Effector memory CD4-positive, alpha-beta T cell (primary cell): ENCODE measurements at regions not wholly inside any gene's neighbourhood (a gene's known extent, or its start where the extent isn't known, plus 50 kb on each side); places are given as distances from the start of the nearest gene placed in this dataset.

ENCODE experiments used
- DNase-seq, 3 donors: peaks; one replicate each; pipeline ENCODE4 v3.0.0-alpha.2; 2020
- H3K27ac ChIP-seq: 2 replicates; pipeline ENCODE4 v1.7.0; 2013; ENCODE audit warnings: mild to moderate bottlenecking, low read length, moderate library complexity; ENCODE audit not compliant: insufficient read depth, poor library complexity, severe bottlenecking
- H3K27me3 ChIP-seq: replicated peaks from 2 replicates; pipeline ENCODE4 v1.7.0; 2013; ENCODE audit warnings: mild to moderate bottlenecking, low read length; ENCODE audit not compliant: insufficient read depth, control insufficient read depth, poor library complexity, severe bottlenecking
- H3K36me3 ChIP-seq: 2 replicates; pipeline ENCODE4 v1.7.0; 2013; ENCODE audit warnings: mild to moderate bottlenecking, low read length, moderate library complexity; ENCODE audit not compliant: control insufficient read depth, insufficient read depth
- H3K4me1 ChIP-seq: 2 replicates; pipeline ENCODE4 v1.7.0; 2013; ENCODE audit warnings: low read length, mild to moderate bottlenecking; ENCODE audit not compliant: control insufficient read depth, insufficient read depth, poor library complexity, severe bottlenecking
- H3K4me3 ChIP-seq: 2 replicates; pipeline ENCODE4 v1.7.0; 2013; ENCODE audit warnings: low read length, low read depth, mild to moderate bottlenecking; ENCODE audit not compliant: insufficient read depth, poor library complexity, severe bottlenecking
- H3K9me3 ChIP-seq: 2 replicates; pipeline ENCODE4 v1.7.0; 2013; ENCODE audit warnings: mild to moderate bottlenecking, low read length, moderate library complexity; ENCODE audit not compliant: control insufficient read depth

GRCh38 chr15:62799037-62799436, 243.5 kb upstream of the TPM1 start:
- Histone ChIP-seq H3K27ac (no peak overlapping the region), H3K27me3 (no peaks in the 10 kb centered on the region), H3K9me3 (no peaks in the 10 kb centered on the region), H3K36me3 (no peaks in the 10 kb centered on the region), H3K4me1 (no peaks in the 10 kb centered on the region), H3K4me3 (no peak overlapping the region)
- DNase-seq: no peak

GRCh38 chr15:62799919-62800318, 242.6 kb upstream of the TPM1 start:
- Histone ChIP-seq H3K9me3 (no peaks in the 10 kb centered on the region), H3K4me1 (no peaks in the 10 kb centered on the region), H3K36me3 (no peaks in the 10 kb centered on the region), H3K27me3 (no peaks in the 10 kb centered on the region), H3K27ac (no peak overlapping the region), H3K4me3 (no peak overlapping the region)
- no peak for DNase-seq

DNA sequence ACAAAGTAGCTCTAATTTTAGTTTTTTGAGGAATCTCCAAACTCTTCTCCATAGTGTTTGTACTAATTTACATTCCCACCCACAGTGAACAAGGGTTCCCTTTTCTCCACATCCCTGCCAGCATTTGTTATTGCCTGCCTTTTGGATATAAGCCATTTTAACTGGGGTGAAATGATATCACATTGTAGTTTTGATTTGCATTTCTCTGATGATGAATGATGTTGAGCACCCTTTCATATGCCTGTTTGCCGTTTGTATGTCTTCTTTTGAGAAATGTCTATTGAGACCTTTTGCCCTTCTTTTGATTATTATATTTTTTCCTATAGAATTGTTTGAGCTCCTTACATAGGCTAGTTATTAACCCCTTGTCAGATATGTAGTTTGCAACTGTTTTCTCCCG, 239.9 kb upstream of the TPM1 start:
- Histone ChIP-seq H3K27me3 (no peaks in the 10 kb centered on the region), H3K36me3 (no peaks in the 10 kb centered on the region), H3K4me3 (no peak overlapping the region), H3K9me3 (no peaks in the 10 kb centered on the region), H3K27ac (no peak overlapping the region), H3K4me1 (no peaks in the 10 kb centered on the region)
- no peak for DNase-seq

DNA sequence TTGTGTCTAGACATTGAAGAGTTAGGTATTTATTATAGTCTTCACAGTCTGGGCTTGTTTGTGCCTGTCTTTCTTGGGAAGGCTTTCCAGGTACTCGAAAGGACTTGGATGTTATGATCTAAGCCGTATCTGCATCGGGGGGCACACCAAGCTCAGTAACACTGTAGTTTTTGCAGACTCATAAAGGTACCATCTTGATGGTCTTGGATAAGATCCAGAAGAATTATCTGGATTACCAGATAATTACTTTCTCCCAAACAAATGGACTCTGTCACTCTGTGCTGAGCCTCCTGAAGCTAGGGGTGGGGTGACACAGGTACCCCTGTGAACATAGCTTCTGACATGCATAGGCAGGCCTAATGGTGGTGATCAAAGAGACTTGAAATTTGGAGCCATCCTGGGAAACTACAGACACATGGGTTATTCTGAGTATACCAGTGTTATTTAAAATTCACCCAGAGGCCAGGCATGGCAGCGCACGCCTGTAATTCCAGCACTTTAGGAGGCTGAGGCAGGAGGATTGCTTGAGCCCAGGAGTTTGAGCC, 238.6 kb upstream of the TPM1 start:
- H3K4me1 ChIP-seq: no peaks in the 10 kb centered on the region
- H3K4me3 ChIP-seq: no peak overlapping the region
- no peaks in the 10 kb centered on the region for H3K36me3 ChIP-seq
- H3K27ac ChIP-seq: no peak overlapping the region
- DNase-seq: no peak
- H3K9me3 ChIP-seq: no peaks in the 10 kb centered on the region
- H3K27me3 ChIP-seq: no peaks in the 10 kb centered on the region

DNA sequence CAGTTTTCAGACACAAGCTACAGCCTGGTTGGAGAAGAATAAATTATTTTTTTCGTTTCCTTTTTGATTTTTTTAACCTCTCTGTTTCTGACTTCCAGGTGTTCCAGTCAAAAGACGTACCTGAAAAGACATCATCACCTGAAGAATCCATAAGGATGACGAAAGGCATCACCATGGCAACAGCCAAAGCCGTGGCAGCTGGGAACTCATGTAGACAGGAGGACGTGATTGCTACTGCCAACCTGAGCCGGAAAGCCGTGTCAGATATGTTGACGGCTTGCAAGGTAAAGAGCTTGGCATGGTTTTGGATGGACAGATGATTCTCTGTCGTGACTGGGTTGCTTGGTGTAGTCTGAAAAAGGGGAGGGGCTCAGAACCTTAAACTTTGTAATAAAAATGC, 237.0 kb upstream of the TPM1 start:
- Histone ChIP-seq H3K27ac (no peak overlapping the region), H3K4me3 (no peak overlapping the region), H3K4me1 (no peaks in the 10 kb centered on the region), H3K9me3 (no peaks in the 10 kb centered on the region), H3K27me3 (no peaks in the 10 kb centered on the region), H3K36me3 (no peaks in the 10 kb centered on the region)
- DNase-seq: no peak

DNA sequence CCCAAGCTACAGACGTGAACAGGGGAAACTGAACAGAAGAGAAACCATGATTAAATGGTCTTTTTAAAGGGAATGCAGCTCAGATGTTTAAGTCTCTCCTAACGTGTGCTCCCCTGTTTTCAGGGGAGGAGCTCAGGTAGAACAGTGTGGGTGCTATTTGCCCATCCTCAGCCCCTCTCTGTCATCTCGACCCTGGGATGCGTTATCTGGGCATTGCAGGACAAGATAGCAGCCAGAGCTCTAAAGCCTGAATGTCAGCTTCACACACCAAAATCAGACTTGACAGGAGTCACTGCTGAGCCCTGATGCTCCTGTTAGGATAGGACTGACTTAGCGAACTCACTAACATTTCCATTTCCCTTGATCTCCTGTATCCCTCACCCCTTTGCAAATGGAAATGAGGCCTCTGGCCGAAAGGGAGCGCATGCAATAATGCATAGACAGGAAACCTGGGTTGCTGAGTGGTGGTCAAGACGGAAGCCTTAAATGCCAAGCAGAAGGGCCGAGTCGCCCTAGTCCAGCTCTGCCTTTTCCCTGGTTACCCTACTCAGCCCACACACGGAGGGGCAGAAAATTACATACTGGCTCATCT, 234.9 kb upstream of the TPM1 start:
- Histone ChIP-seq H3K4me1 (no peaks in the 10 kb centered on the region), H3K4me3 (no peak overlapping the region), H3K36me3 (no peaks in the 10 kb centered on the region), H3K9me3 (no peaks in the 10 kb centered on the region), H3K27me3 (no peaks in the 10 kb centered on the region), H3K27ac (no peak overlapping the region)
- no peak for DNase-seq

DNA sequence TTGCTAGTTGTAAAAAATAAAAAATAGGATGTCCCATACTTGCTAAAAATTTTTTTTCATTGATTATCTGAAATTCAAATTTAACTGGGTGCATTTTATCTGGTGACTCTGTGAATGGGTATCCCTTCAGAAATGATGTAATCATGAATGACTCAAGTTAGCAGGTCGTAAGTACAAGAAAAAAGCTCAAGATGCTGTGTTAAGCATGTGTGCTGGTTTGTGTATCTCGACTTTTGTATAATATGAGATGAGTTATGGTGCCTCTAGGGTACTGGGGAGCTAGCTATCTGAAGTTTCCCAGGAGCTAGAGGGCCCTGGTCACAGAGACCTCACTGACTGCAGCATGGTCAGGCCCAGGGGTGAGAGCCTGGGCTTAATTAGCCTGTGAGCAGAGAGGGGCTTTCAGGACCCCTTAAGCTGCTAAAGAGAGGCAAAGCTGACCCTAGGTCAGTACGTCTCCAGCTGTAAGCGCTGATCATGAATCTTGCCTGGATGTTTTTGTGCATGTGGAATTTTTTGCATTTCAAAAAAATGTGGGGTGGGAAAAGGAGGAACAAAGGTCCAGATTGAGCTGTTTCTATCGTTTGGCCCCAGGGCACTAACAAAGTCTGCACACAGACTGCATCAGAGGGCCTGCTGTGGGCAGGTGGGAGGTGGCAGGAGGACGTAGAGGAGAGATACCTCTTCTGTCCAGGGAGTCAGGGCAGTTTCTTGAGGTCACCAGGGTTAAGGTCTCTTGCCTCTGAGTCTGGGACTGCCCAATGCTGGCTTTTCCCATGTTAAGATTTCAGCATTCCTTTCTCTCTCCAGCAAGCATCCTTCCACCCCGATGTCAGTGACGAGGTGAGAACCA, 233.2 kb upstream of the TPM1 start:
- no peak overlapping the region for H3K4me3 ChIP-seq
- DNase-seq: no peak
- no peaks in the 10 kb centered on the region for H3K4me1 ChIP-seq
- H3K27me3 ChIP-seq: no peaks in the 10 kb centered on the region
- no peaks in the 10 kb centered on the region for H3K36me3 ChIP-seq
- no peak overlapping the region for H3K27ac ChIP-seq
- no peaks in the 10 kb centered on the region for H3K9me3 ChIP-seq

- H3K36me3 ChIP-seq: no peaks in the 10 kb centered on the region
- no peaks in the 10 kb centered on the region for H3K9me3 ChIP-seq
- no peak overlapping the region for H3K27ac ChIP-seq
- no peaks in the 10 kb centered on the region for H3K4me1 ChIP-seq
- H3K4me3 ChIP-seq: no peak overlapping the region
- no peak for DNase-seq
- no peaks in the 10 kb centered on the region for H3K27me3 ChIP-seq
Observed at GRCh38 chr15:62809968-62810260, 232.6 kb upstream of the TPM1 start.

GRCh38 chr15:62812515-62812835, 230.1 kb upstream of the TPM1 start:
- no peaks in the 10 kb centered on the region for H3K4me1 ChIP-seq
- no peak overlapping the region for H3K4me3 ChIP-seq
- DNase-seq: no peak
- no peak overlapping the region for H3K27ac ChIP-seq
- H3K27me3 ChIP-seq: no peaks in the 10 kb centered on the region
- H3K36me3 ChIP-seq: no peaks in the 10 kb centered on the region
- H3K9me3 ChIP-seq: no peaks in the 10 kb centered on the region

DNA sequence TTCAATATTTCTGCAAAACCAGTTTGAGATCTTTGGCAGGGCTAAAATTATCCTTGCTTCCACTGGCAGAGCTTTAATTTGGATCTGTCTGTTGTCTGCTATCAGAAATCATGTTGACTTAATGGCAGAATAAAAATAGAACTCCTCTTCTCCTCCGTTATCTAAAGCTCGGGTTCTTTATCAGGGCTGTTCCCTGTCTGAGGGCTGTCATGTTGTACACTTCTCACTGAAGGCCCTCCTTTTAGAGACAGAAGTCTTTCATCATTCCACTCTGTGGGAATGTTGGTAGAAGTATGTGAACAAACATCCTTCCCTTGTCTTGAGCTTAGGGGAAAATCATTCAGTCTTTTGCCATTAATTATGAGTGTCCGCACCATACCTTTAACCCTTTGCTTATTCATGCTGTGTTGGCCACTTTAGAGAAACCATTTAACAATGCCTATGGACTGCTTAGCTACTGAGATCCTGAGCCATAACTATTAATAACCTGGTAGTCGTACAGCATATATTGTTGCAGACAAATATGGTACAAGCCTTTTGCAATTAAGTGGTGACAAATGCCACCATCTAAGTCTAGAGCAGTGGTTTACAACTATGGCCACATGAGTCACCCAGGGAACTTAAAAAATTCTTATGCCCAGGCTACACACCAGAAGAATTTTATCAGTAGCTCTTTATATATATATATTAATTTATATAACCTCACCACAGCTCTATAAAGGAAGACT, 226.0 kb upstream of the TPM1 start:
- DNase-seq: no peak
- H3K27me3 ChIP-seq: no peaks in the 10 kb centered on the region
- no peaks in the 10 kb centered on the region for H3K9me3 ChIP-seq
- no peak overlapping the region for H3K4me3 ChIP-seq
- H3K27ac ChIP-seq: no peak overlapping the region
- H3K36me3 ChIP-seq: no peaks in the 10 kb centered on the region
- H3K4me1 ChIP-seq: no peaks in the 10 kb centered on the region
